ENCODE measurements at regions not wholly inside any gene's neighbourhood (a gene's known extent, or its start where the extent isn't known, plus 50 kb on each side); places are given as distances from the start of the nearest gene placed in this dataset.

DNA sequence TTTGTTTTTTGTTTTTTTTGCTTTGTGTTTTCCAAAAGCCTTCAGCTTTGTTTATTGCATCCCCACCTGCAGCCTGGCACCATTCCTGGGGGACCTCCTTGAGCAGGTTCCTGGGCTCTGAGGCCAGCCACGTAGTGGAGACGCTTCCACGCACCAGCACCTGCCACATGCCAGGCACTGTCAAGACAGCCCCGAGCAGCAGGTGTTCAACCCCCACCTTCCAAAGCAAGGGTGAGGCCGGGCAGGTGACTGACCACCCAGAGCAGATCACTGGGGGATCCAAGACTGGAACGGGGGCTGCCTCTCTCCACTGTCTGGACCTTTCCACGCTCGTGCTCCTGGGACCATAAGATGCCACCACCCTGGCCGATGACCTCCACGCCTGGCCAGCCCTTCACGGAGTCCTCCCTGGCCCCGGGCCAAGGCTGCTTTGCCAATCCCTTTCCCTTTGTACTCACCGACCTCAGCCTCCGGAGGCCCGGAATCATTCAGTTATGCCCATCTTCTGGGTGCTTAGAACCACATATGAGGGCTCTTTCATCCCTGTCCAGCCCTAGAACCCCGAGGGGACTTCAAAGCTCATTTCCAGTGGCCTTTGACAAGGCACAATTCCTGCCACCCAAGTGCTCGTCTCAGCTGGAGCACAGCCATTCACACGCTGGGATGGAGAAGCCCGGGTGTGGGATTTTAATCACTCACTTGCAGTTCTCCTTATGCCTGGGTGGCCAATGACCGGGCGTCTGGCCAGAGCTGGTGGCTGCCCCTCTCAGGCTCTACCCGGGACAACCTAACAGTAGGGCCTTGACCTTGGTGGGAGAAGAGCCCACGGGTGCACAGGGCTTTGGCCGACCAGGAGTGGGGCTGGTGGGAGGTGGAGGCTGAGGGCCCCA, 330.8 kb downstream of the NPHP4 start:
- intact Hi-C loops (cut with micrococcal nuclease) = no loop called here

DNA sequence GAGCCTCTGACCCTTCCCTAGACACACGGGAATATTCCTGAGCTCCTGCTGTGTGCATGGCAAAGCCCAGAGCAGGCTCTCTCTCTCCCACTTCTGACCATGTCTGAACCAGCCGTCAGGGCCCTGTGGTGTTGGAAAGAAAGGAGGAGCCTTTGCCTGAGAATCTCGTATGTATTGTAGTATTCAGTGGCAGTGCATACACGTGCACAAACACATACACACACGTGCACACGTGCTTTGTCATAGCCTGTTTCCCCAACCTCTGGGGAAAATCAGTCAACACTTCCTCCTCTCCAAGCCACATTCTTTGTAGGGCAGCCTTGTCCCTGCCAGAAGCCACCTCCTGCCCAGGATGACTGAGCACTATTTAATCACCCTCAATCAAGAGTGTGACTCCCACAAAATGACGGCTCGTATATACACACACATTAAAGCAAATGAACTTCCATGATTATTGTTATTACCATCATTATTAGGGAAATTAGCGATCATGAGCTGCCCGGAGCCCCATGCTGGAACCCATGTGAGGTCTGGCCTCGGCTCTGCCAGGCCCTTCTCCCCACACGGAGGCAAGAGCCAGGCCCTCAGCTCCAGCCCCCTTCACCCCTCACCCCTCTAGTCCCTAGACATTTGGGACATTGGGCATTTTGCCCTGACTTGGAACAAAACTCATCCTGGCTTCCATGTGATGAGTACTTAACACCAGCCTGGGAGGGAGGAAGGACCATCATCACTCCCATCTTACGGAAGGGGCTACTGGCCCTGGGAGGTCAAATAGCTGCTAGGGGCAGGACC, 331.9 kb downstream of the NPHP4 start:
- intact Hi-C loops (cut with micrococcal nuclease) = no loop called here

DNA sequence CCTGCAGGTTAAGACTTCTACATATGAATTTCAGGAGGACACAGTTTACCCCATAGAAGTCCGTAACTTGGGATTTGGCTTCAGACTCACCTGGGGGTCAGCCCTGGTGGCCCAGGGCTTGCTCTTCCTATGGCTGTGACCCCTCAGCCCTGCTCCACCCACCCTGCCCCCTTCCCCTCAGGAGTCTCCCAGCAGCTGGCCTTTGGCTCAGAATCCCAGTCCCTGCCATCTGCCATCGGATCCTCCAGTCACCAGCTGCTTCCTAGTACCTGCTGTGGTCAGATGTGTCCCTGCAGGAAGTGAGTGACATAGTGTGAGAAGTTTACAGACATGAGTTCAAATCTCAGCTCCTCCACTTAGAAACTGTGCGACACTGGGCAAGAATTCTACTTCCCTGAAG, 332.6 kb downstream of the NPHP4 start:
- intact Hi-C loops (cut with micrococcal nuclease) = no loop called here

DNA sequence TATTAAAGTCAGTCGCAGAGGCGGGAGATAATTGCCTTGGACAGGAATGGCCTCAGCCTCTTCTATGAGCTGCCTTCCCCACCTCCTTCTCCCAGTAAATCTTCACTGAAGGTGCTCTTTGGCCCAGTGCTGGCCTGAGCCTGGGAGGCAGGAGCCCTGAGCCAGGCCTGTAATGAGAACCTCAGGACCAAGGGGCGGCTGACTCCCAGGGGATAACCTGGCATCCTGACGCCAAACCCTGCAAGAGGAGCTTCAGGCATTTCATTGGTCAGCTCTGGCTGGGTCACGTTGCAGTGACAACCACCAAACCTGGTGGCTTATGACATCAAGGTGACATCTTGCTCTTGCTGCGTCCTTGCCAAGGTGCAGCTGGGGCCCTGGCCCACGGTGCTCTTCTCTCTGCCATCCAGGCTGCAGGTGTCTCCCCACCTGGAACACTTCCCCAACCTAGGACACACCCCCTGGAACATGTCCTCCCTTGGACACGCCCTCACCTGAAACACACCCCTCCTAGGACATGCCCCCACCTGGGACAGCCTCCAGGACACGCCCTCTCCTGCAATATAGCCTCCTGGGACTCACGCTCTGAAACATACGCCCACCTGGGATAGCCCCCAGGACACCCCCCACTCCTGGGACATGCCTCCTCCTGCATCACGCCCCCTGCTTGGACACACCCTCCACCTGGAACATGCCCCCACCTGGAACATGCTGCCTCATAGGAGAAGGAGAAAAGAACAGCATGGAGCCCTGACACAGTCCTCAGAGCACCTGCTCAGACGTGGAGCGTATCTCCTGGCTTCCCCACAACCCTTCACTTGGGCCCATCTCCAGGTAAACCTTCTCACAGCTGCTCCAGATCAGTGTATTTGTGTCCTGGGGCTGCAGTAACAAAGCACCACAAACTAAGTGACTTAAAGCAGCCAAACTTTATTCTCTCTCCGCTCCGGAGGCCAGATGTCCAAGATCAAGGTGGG, 333.6 kb downstream of the NPHP4 start:
- intact Hi-C loops (cut with micrococcal nuclease) = no loop called here

DNA sequence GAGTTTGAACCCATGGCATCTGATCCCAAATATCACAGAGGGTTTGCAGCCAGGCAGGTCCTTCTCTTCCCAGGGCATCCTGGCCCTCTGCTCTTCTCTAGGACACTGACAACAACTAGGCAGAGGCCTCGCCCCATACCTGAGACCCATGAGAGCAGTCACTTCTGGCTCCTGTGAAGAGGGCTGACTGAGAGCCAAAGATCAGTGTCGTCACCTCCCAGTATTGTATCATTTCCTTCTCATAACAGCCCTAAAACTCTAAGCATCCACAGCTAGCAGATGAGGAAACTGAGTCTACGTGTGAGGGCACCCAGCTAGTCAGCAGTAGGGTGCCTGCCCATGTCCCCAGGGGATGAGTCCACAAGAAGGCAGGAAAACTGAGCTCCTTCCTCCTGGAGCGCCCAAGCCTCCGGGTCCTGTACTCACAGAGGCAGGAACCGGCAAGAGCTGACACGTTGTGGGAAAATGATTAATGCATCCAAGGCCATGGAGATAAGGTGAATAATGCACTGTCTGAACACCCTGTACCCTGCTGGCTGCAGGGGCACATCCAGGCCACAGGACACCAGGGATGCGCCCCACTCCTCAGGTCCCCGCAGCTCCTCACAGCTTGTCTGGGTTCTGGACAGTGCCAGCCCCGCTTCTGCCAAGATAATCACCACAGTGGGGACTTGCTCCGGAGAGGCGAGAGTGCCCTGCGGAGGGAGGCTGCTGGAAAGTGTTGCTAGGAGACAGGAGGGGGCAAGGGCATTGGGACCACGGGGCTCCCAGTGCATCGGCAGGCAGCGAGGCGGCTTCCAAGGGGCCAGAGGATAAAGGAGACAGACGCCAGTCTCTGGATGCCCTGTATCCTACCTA, 340.0 kb downstream of the NPHP4 start:
- intact Hi-C loops (cut with micrococcal nuclease) = no loop called here

DNA sequence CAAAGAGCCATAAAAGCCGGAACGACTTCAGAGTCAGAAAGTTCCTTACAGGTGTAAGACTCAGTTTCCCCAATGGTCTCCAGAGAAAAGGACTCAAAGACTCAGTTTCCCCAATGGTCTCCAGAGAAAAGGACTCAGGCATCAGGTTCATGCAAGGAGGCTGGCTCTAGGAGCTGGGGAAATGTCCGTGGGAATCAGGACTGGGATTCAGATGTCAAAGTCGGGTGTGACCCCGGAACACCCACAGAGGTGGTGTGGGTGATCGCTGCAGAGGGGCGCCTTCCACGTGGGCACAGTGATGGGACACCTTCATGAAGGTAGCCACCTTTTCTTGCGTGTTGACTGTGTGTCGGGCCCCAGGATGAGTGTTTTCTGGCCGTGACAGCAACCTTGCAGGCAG, 340.8 kb downstream of the NPHP4 start:
- intact Hi-C loops (cut with micrococcal nuclease) = no loop called here

DNA sequence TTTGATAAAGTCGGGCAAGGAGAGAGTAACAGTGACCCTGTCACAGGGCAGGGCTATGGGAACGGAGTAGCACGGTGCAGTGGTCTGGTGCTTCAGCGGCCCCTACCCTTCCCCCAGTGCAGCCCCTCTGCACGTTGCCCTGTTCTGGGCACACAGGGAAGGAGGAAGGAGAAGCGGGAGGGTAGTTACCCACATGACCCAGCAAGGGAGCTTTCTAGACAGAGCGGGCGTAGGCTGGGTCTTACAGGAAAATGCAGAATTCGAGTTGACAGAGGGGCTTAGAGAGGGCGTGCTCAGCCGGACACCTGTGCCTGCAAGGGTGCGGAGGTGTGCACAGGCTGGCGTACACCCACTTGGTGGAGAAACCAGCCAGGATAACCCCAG, 341.2 kb downstream of the NPHP4 start:
- intact Hi-C loops (cut with micrococcal nuclease) = no loop called here

DNA sequence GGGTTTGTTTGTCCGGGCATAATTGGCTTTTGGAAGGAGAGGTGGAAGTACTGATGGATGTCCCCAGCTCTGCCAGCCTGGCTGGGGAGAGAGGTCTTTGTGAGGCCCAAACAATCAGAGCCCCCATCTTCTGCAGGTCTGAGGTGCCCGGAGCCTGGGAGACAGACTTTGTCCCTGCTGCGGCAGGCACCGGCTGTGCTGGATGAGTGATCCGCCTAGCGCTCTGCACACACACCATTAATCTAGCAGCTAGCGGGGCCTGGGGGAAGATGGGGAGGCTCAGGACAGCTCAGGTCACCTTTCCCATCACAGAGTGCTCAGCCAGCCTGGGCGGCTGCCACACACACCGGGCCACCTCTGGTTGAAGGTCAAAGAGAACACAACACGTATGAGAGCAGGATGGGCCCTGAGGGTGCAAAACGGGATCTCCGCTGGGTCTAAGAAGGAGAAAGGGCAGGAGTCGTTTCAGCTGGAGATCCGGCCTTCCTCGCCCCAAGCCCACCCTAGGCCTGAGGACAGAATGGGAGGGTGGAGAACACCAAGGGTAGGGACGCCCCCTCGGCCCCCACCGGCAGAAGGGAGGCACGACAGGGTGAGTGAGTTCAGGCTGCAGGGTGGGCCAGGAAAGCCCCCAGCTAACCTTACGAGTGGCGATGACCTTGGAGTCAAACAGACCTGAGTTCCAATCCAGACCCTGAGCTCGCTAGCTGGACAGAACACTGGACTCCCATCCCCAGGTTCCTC, 341.8 kb downstream of the NPHP4 start:
- intact Hi-C loops (cut with micrococcal nuclease) = no loop called here

DNA sequence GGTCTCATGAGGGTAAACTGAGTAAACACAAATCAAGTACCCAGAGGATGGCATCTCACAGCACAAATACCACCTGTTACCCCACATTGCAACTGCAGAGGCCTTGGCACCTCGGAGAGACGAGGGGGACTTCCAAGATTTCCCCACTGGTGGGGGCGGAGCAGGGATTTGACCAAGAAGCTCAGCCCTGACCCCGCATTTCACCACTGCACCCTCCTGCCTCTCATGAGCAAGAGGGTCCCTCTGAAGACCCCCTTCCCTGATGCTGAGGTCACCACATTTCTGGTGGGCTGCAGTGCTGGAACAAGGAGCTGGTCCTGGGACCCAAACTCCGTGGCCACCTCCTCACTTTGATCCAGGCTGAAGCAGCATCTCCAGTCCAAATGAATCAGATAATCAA, 342.4 kb downstream of the NPHP4 start:
- intact Hi-C loops (cut with micrococcal nuclease) = no loop called here

DNA sequence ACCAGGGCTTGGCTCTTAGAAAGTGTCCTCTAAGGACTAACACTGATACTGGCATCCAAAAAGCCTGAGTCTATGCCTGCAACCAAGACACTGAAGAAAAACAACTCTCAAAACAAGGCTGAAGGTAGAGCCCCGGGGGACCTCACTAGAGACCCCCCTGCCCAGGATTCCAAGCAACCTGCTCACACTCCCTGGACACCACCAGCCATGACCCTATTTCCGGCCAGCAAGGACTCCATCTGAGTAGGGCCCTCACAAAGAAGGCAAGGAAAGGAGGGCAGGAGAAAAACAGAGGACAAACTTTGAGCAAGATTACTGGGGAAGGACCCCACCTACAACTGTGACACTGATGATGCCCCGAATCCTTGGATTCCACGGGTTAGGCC, 343.1 kb downstream of the NPHP4 start:
- intact Hi-C loops (cut with micrococcal nuclease) = no loop called here

DNA sequence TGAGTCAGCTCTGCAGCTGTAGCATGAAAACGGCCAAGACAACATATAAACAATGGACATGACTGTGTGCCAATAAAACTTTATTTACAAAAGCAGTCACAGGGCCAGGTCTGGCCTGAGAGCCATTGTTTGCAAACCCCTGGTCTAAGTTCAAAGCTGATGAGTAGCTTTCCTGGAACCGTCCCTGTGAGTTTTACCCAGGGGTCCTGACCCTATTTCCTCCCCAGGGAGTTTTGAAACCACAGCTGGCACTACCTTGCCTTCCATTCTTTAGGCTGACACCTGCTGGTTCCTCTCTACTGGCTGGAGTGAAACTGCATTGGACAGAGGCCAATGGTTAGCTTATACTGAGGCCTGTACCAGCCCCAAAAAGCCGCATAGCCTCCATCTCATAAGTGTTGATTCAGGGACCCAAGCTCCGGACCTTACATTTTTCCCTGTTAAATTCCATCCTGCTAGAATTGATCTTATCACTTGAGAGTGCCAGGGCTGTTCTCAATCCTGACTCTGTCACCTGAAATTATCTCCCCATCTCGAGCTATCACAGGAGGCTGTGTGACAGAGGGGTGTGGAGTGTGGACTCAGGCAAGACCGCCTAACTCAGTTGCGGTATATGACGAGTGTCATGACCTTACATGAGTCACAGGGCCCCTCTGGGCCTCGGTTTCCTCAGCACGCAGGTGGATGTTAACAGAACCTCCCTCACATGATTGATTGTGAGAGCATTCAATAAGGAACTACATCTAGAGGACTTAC, 343.6 kb downstream of the NPHP4 start:
- intact Hi-C loops (cut with micrococcal nuclease) = no loop called here

DNA sequence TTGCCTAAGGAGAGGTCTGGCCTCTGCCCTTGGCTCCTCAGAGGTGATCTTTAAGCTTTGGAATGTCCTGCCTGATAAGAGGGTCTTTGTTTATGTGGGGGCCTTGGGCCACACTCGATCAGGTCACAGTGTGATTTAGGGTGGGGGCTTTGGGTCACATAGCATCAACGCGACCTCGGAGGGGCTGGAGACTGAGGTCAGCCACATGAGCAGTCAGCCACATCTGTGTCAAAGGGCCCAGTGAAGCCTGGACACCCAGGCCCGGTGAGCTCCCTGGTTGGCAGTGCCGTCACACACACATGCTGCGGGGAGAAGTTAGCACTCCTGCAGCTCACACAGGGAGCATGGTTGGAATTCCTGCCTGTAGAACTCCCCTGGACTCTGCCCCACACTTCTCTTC, 345.0 kb downstream of the NPHP4 start:
- intact Hi-C loops (cut with micrococcal nuclease) = no loop called here

DNA sequence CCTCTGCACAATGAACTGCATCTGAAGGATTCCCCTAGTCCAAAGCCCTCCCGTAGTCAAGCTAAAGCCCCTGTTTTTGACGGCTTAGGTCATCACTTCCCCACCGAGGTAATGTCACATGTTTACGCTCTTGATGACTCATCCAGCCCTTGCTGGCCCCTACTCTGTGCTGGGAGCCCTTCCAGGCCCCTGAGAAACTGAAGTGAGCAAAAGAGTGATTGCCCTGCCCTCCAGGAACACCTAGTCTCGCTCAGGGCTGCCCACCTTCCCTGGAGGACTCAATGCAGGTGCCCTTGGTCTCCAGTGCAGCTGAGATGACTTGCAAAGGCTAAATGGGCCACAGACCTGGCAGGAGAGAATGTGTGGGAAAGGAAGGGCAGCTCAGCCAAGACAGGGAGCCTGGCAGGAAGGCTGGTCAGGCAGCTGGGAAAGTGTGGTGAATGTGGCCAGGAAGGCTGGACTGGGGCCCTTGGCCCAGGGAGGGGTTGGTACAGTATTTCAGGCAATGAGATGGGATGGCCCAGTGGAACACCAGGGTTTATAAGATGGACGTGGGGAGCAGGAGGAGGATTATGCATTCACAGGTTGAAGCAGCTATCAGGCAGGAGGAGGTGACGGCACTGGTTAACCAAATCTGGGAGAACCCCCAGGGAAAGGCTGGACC, 345.6 kb downstream of the NPHP4 start:
- intact Hi-C loops (cut with micrococcal nuclease) = no loop called here

DNA sequence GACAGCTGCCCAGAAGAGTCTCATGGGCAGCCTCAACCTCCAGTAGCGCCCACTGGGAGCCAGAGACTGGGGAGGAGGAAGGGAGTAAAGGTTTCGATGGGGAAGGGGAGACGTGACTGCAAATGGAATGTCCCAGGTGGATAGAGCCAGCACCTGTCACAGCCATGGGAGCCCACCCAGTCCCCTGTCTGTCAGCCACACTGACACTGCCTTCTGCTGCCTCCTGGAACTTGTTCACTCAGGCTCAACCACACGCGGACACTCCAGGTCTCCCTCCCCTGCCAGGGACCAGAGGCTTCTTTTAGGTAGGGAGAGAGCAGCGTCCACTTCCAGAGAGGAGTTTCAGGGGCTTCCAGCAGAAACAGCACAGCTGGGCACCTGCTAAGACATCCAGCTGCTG, 346.3 kb downstream of the NPHP4 start:
- intact Hi-C loops (cut with micrococcal nuclease) = no loop called here

DNA sequence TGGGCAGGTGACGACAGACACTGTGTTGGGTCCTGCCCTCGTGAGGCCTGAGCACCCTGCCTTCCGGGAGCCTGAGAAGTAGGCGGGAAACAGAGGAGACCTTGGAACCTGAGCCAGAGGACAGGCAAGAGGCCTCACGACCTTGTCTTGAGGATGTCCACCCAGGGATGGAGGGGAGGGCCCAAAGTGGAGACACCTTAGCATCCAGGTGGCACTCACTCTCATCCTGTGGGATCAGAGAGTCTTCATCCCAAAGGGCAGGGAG, 347.2 kb downstream of the NPHP4 start:
- intact Hi-C loops (cut with micrococcal nuclease) = no loop called here

DNA sequence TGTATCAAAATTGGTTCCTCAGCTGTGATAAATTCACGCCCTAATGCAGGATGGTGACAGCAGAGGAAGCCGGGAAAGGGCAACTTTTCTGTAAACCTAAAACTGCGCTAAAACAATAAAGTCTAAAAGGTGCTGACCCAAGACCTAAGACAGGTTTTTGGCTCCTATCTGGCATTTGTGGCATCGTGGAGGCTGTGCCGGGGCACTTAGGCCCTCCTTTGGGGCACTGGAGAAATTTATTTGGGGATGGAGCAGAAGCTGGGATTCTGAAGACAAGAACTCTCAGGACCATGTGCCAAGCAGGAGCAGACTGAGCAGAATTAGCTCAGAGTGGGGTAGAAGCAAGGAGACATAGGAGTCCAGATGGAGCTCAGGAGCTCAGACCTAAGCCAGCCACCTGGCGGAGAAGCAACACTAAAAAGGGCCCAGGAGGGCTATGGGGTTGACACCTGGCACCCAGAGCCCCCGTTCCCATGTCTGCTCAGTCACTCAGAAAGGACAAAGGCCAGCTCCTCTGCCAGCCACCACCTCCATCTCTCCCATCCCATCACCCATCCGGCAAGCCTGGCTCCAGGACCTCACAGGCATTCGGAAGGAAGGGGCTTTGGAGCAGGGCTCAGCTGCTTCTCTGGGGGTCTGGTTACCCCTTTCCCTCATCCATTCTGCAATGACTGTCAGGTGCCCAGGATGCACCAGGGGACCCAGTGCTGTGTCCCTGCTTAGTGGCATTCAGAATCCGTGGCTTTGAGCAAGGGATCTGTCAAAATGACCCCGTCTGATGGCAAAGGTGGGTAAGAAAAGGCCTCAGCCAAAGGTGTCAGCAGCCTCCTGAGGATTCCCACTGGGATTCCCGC, 347.7 kb downstream of the NPHP4 start:
- intact Hi-C loops (cut with micrococcal nuclease) = no loop called here

DNA sequence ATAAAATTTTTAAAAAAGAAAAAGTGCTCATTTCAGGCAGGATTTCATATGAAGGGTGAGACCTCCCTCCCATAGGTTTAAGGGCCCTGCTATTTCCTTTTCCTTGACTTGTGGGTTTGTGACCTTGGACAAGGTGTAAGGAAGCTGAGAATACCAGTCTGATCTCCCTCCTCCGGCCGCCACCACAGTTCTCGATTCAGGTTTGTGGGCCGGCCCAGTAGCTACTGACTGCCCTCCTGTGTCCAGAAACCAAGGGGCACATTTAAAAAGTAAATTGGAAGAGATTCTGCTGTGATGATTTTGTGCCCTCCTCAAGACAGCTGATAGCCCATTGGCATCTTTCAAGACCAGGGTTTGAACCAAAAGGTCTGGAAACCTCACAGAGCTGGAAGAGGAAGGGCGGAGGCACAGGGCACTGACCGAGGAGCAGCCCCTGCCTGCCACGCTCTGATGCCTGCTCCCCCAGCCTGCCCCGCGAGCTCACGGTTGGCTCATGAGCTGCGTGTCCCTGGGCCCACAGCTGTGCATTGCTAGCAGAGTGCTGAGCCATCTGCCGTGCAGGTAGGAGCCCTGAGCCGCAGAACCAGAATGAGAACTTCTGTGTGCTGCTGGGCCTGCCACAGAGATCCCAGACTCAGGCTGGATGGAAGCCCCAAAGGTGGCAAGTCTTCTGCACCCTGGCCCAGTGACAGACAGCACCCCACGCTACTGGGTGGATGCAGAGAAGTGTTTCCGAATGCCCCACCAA, 348.7 kb downstream of the NPHP4 start:
- intact Hi-C loops (cut with micrococcal nuclease) = no loop called here

Data from T-helper 1 cell treated with Interleukin-12 subunit alpha and Interleukin-12 subunit beta and Interleukin-4 antibody, amounts not matched to agents 30 ng/mL and 1 ng/mL, for 36 hours (primary cell).